DND-41 (cell line): ENCODE measurements at regions not wholly inside any gene's neighbourhood (a gene's known extent, or its start where the extent isn't known, plus 50 kb on each side); places are given as distances from the start of the nearest gene placed in this dataset.
A peak's percentile ranks its signal among the peaks of the same experiment; 100 is the strongest.

Source experiments
- ATAC-seq: fragments of 200-7000 bp; cut with Tn5 transposase; 3 replicates; pipeline ENCODE4 v1.9.1; 2021; ENCODE audit warnings: low read depth; ENCODE audit not compliant: insufficient read depth
- DNase-seq: peaks from one replicate; pipeline ENCODE4 v3.0.0-alpha.2; 2020
- H2AFZ ChIP-seq: 2 replicates; pipeline ENCODE4 v1.6.0; 2012; ENCODE audit warnings: low read depth, low read length
- H3K27ac ChIP-seq: 2 replicates; pipeline ENCODE4 v1.5.1; 2012; ENCODE audit warnings: low read length, inconsistent platforms
- H3K27me3 ChIP-seq: fragments of 200-600 bp; sonication (generic); 2 replicates; pipeline ENCODE4 v1.6.0; 2012; ENCODE audit warnings: low read length, mild to moderate bottlenecking, inconsistent platforms; ENCODE audit not compliant: insufficient read depth, poor library complexity
- H3K36me3 ChIP-seq: 2 replicates; pipeline ENCODE4 v1.5.1; 2012; ENCODE audit warnings: low read length, inconsistent platforms; ENCODE audit not compliant: insufficient read depth
- H3K4me1 ChIP-seq: 2 replicates; pipeline ENCODE4 v1.5.1; 2012; ENCODE audit warnings: mild to moderate bottlenecking, low read length; ENCODE audit not compliant: insufficient read depth
- H3K4me2 ChIP-seq: 2 replicates; pipeline ENCODE4 v1.6.0; 2012; ENCODE audit warnings: mild to moderate bottlenecking, moderate library complexity, low read length, inconsistent platforms; ENCODE audit not compliant: insufficient read depth
- H3K4me3 ChIP-seq, 2 experiments: fragments of 200-600 bp in 1 of 2; shearing (Covaris generic) in 1 of 2; 2 replicates each; pipeline ENCODE4 v1.5.1; 2012 to 2016; ENCODE audit warnings: inconsistent platforms in 2 of 2, low read length in 2 of 2, mild to moderate bottlenecking in 2 of 2, low read depth in 1 of 2, moderate library complexity in 1 of 2
- H3K79me2 ChIP-seq: 2 replicates; pipeline ENCODE4 v1.6.0; 2012; ENCODE audit warnings: low read length, inconsistent platforms; ENCODE audit not compliant: insufficient read depth
- H3K9ac ChIP-seq: 2 replicates; pipeline ENCODE4 v1.6.0; 2012; ENCODE audit warnings: low read depth, mild to moderate bottlenecking, inconsistent platforms, low read length, moderate library complexity
- H3K9me3 ChIP-seq: 2 replicates; pipeline ENCODE4 v1.5.1; 2012; ENCODE audit warnings: low read length, moderate library complexity, mild to moderate bottlenecking, inconsistent platforms; ENCODE audit not compliant: insufficient read depth, severe bottlenecking
- H4K20me1 ChIP-seq: 2 replicates; pipeline ENCODE4 v1.6.0; 2012; ENCODE audit warnings: low read length; ENCODE audit not compliant: insufficient read depth
- EZH2 ChIP-seq: IDR thresholded peaks from 3 replicates; pipeline ENCODE4 v1.6.1; 2012; ENCODE audit warnings: borderline replicate concordance, low read depth, mild to moderate bottlenecking, moderate library complexity, low read length, inconsistent platforms; ENCODE audit not compliant: severe bottlenecking
- TF ChIP-seq, protein P1 (sequence below): IDR thresholded peaks from 2 replicates; pipeline ENCODE4 v1.5.1; 2012; ENCODE audit warnings: borderline replicate concordance, low read length, moderate library complexity, mild to moderate bottlenecking; ENCODE audit not compliant: poor library complexity, severe bottlenecking; ENCODE audit errors: extremely low read depth

DNA sequence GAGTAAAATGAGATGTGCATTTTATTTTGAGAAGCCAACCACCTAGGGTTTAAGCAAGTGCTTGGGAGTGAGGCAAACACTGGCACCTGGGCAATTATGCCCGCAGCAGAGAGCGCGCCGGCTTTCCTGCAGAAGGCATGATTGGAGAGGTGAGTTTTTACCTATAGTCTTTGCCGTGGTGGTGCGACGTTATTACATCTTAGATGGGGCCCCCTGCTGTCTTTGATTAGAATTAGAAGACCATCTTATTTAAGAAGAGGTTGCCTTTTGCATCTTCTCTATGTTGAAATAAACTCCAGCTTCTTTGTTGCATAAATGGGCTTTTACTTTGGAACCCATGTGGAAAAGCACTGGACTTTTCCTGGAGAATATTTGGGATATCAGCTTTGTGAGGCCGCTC is 409.5 kb downstream of the GLRX3 start:
- no peak for TF ChIP-seq EZH2
- TF ChIP-seq, protein P1, sequence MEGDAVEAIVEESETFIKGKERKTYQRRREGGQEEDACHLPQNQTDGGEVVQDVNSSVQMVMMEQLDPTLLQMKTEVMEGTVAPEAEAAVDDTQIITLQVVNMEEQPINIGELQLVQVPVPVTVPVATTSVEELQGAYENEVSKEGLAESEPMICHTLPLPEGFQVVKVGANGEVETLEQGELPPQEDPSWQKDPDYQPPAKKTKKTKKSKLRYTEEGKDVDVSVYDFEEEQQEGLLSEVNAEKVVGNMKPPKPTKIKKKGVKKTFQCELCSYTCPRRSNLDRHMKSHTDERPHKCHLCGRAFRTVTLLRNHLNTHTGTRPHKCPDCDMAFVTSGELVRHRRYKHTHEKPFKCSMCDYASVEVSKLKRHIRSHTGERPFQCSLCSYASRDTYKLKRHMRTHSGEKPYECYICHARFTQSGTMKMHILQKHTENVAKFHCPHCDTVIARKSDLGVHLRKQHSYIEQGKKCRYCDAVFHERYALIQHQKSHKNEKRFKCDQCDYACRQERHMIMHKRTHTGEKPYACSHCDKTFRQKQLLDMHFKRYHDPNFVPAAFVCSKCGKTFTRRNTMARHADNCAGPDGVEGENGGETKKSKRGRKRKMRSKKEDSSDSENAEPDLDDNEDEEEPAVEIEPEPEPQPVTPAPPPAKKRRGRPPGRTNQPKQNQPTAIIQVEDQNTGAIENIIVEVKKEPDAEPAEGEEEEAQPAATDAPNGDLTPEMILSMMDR: no peak
- Histone ChIP-seq H3K4me1 (no peaks in the 10 kb centered on the region), H4K20me1 (no peaks in the 10 kb centered on the region), H3K9me3 (no peaks in the 10 kb centered on the region), H3K79me2 (no peaks in the 10 kb centered on the region), H3K4me2 (no peak overlapping the region), H3K36me3 (no peaks in the 10 kb centered on the region), H3K4me3 (no peak overlapping the region), H3K9ac (no peak overlapping the region), H3K27me3 (no peaks in the 10 kb centered on the region), H2AFZ (no peak overlapping the region), H3K27ac (no peak overlapping the region)
- no peak for DNase-seq
- no peak for ATAC-seq

DNA sequence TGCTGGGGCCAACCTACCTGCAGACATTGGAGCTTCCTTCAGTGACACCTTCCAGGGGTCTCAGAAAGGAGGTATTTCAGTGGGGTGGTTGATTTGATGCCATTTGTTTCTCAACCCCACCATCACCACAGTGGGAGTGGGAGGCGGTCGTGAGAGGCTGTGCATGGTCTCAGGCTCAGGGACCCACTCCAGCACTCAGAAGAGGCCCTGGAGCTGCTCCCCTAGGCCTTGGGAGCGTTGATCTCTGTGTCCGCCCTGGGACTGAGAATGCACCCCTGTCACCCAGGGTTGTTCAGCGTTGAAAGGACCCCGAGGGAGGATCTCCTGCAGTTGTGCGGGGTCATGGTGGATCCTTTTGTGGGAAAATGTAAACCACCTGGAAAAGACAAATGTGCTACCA is 410.6 kb downstream of the GLRX3 start:
- no peak overlapping the region for H3K4me3 ChIP-seq
- no peak overlapping the region for H3K9ac ChIP-seq
- no peaks in the 10 kb centered on the region for H4K20me1 ChIP-seq
- H3K4me2 ChIP-seq: no peak overlapping the region
- no peak overlapping the region for H3K27ac ChIP-seq
- DNase-seq (no peak), ATAC-seq (no peak)
- H3K36me3 ChIP-seq: no peaks in the 10 kb centered on the region
- no peaks in the 10 kb centered on the region for H3K9me3 ChIP-seq
- no peaks in the 10 kb centered on the region for H3K27me3 ChIP-seq
- TF ChIP-seq, protein P1: no peak
- no peak for TF ChIP-seq EZH2
- H3K79me2 ChIP-seq: no peaks in the 10 kb centered on the region
- H2AFZ ChIP-seq: no peak overlapping the region
- no peaks in the 10 kb centered on the region for H3K4me1 ChIP-seq

DNA sequence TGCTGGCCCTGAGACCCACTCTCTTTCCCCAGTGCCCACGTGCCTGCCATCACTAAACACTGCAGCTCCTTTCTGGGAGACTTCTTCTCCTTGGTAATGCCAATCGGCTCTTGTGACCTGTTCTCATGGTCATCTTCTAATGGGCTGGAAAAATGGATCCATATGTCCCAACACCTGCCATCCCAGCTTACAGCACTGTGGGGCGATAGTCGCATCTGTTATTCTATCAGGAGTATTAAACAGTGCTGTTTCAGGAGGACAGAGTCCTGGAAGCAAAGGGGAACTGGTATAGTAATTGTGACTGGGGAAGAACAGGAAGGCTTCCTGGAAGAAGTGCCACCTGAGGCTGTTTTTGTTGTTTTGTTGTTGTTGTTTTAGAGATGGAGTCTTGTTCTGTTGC is 411.2 kb downstream of the GLRX3 start:
- no peak overlapping the region for H3K4me3 ChIP-seq
- H2AFZ ChIP-seq: no peak overlapping the region
- no peaks in the 10 kb centered on the region for H3K79me2 ChIP-seq
- no peak overlapping the region for H3K27ac ChIP-seq
- TF ChIP-seq EZH2: no peak
- TF ChIP-seq, protein P1: peak; percentile 36
- H3K9ac ChIP-seq: no peak overlapping the region
- H3K27me3 ChIP-seq: no peaks in the 10 kb centered on the region
- no peaks in the 10 kb centered on the region for H3K36me3 ChIP-seq
- no peaks in the 10 kb centered on the region for H3K4me1 ChIP-seq
- DNase-seq: no peak
- no peaks in the 10 kb centered on the region for H3K9me3 ChIP-seq
- no peaks in the 10 kb centered on the region for H4K20me1 ChIP-seq
- ATAC-seq: no peak
- no peak overlapping the region for H3K4me2 ChIP-seq

DNA sequence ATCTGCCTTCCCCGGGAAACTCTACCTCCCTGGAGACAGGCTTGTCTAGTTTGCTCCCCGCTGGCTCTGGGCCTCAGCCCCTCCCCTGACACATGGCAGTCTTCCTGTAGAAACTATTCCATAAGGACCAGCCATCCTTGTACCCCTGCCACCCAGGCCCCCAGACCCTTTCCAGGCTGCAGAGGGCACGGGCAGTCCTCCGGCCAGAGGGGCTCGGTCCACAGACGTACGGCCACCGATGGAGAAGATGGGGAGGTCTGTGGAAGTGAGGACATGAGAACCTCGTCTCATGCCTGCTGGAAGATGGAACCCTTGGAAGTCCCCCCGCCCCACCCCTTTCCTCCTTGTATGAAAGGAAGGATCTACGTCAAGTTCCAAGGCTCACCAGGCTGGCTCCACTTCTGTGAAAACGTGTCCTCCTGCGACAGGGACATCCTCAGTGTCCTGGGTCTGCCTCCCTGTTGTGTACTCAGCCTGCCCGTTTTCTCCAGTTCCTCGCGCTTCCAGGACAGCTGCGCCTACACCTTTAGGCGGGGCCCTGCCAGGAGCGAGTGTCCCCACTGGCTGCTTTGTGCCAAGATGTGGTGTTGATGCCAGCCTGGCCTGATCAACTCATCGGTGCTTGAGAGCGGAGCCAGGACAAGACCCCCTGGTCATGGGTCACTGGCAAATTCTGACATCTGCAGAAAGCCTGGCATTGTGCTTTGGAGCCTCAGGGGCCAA is 414.9 kb downstream of the GLRX3 start:
- Histone ChIP-seq H3K9ac (no peak overlapping the region), H3K36me3 (no peaks in the 10 kb centered on the region), H2AFZ (no peak overlapping the region), H3K4me2 (no peak overlapping the region), H3K4me3 (no peak overlapping the region), H3K9me3 (no peaks in the 10 kb centered on the region), H3K27ac (no peak overlapping the region), H3K79me2 (no peaks in the 10 kb centered on the region), H3K27me3 (peaks cover 6% of the 10 kb centered on the region), H4K20me1 (no peaks in the 10 kb centered on the region), H3K4me1 (no peaks in the 10 kb centered on the region)
- DNase-seq: no peak
- ATAC-seq: no peak
- no peak for TF ChIP-seq EZH2
- TF ChIP-seq, protein P1: no peak
